Fibroblast of mammary gland (primary cell): ENCODE measurements at regions not wholly inside any gene's neighbourhood (a gene's known extent, or its start where the extent isn't known, plus 50 kb on each side); places are given as distances from the start of the nearest gene placed in this dataset.
"Not testable (repeated sequence)": the region's sequence is repeated elsewhere in the genome, so short reads cannot be mapped to it uniquely, and the experiment has no call there.

Experiments
- DNase-seq: peaks from one replicate; pipeline ENCODE4 v3.0.0-alpha.2; 2010; ENCODE audit warnings: low read depth
- H3K4me3 ChIP-seq: 2 replicates; pipeline ENCODE4 v1.5.1; 2011; ENCODE audit warnings: low read depth, mild to moderate bottlenecking, low read length, moderate library complexity; ENCODE audit not compliant: control insufficient read depth
- CTCF ChIP-seq: conservative IDR thresholded peaks from 2 replicates; pipeline ENCODE4 v1.5.1; 2011; ENCODE audit warnings: low read depth, low read length, inconsistent platforms; ENCODE audit not compliant: control insufficient read depth, insufficient read depth

DNA sequence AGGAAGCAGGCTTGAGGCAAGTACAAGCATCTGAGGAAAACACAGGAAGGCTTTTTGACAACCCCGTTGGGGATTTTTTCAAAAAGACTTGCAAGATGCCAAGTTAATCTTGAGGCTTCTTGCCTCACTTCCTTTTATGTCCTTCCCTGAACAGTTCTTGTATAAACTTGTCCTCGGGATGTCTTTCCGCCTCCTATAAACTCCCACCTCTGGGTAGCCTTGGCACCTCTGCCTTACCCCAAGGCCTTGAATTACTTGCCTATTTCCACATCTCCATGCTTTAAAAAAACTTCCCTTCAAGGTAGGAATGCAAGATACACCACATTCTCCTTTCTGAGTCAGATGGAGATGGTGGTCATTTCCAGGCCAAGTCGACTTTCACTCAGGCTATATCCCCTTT, 106.4 kb upstream of the RBBP8 start:
- DNase-seq = no peak

GRCh38 chr18:22827216-22827615, 105.9 kb upstream of the RBBP8 start:
- no peak overlapping the region for H3K4me3 ChIP-seq
- no peak for TF ChIP-seq CTCF

More for the DNA sequence above, 106.4 kb upstream of the RBBP8 start:
- H3K4me3 ChIP-seq = no peak overlapping the region
- no peak for TF ChIP-seq CTCF

DNA sequence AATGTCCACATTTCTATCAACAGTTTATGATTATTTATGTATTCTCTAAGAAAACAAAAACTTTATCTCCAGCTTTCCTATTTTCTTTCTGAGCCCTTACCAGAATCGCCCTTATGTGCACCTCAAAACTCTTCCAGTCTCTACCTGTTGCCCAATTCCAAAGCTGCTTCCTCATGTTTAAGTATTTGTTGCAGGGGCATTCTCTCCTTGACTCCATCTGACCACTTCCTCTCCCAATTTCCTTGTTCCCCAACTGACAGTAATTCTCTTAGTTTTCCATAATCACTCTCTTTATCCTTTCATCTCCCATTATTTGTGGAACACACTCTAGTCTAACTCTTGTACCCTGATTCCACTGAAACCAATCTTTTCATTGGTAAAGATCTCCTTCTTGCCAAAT, 105.4 kb upstream of the RBBP8 start:
- DNase-seq = no peak
- H3K4me3 ChIP-seq = no peak overlapping the region

More at GRCh38 chr18:22827216-22827615, 105.9 kb upstream of the RBBP8 start:
- DNase-seq = peak; percentile 44

GRCh38 chr18:22828171-22828570, 105.0 kb upstream of the RBBP8 start:
- peak; percentile 62 for DNase-seq
- H3K4me3 ChIP-seq = no peak overlapping the region
- no peak for TF ChIP-seq CTCF

More for the DNA sequence above, 105.4 kb upstream of the RBBP8 start:
- TF ChIP-seq CTCF = no peak

DNA sequence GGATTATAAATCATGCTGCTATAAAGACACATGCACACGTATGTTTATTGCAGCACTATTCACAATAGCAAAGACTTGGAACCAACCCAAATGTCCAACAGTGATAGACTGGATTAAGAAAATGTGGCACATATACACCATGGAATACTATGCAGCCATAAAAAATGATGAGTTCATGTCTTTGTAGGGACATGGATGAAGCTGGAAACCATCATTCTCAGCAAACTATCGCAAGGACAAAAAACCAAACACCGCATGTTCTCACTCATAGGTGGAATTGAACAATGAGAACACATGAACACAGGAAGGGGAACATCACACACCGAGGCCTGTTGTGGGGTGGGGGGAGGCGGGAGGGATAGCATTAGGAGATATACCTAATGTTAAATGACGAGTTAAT, 104.5 kb upstream of the RBBP8 start:
- not testable (repeated sequence) for H3K4me3 ChIP-seq, DNase-seq

DNA sequence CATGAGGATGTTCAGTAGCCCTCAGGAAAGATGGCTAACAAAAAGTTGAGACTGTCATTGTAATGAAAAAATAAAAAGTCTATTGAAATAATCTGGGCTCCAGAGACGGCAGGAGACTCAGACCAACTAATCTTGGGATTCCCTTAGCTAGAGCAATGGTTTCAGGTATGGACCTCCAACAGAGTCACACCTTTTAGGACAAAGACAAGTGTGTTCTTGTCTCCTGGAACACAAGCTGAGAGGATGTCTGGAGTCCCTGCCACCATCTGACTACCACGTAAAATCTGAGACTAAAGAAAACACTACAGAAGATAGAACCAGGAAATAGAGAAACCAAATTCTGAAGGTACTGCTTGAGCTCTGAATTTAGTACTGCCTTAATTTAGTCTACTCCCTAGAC, 103.3 kb upstream of the RBBP8 start:
- no peak for TF ChIP-seq CTCF
- DNase-seq = no peak
- no peak overlapping the region for H3K4me3 ChIP-seq

GRCh38 chr18:22830511-22830910, 102.6 kb upstream of the RBBP8 start:
- DNase-seq = no peak
- H3K4me3 ChIP-seq = no peak overlapping the region
- TF ChIP-seq CTCF = no peak
